Caki2 (cell line): ENCODE measurements at regions not wholly inside any gene's neighbourhood (a gene's known extent, or its start where the extent isn't known, plus 50 kb on each side); places are given as distances from the start of the nearest gene placed in this dataset.
"Not testable (repeated sequence)": the region's sequence is repeated elsewhere in the genome, so short reads cannot be mapped to it uniquely, and the experiment has no call there.

ENCODE experiments used
- DNase-seq: peaks from one replicate; pipeline ENCODE4 v3.0.0-alpha.2; 2015; ENCODE audit warnings: low read depth
- in situ Hi-C: cut with HindIII; loops from 2 replicates; pipeline ENCODE4 v1.10.0; 2016; ENCODE audit warnings: low sequenced_read_pairs, low pct_unique_long_range_greater_than_20kb, mixed read lengths

GRCh38 chr21:28336314-28336713, 656.4 kb downstream of the LTN1 start:
- in situ Hi-C loops: no loop called here
- DNase-seq: peak; percentile 39

GRCh38 chr21:28334407-28334806, 658.3 kb downstream of the LTN1 start:
- peak; percentile 63 for DNase-seq
- in situ Hi-C loops: no loop called here

GRCh38 chr21:28333578-28334075, 659.0 kb downstream of the LTN1 start:
- DNase-seq: peak; percentile 36
- in situ Hi-C loops: no loop called here

GRCh38 chr21:28332796-28333195, 659.9 kb downstream of the LTN1 start:
- DNase-seq: no peak
- in situ Hi-C loops: no loop called here

- no peak for DNase-seq
- in situ Hi-C loops: no loop called here
These were observed 667.1 kb downstream of the LTN1 start for GRCh38 chr21:28325618-28326017.

- in situ Hi-C loops: no loop called here
- DNase-seq: no peak
These were observed 668.0 kb downstream of the LTN1 start for GRCh38 chr21:28324690-28325089.

GRCh38 chr21:28317177-28317950, 675.3 kb downstream of the LTN1 start:
- no peak for DNase-seq
- in situ Hi-C loops: no loop called here

- no peak for DNase-seq
- in situ Hi-C loops: no loop called here
These were observed 681.1 kb downstream of the LTN1 start for GRCh38 chr21:28311411-28312190.

GRCh38 chr21:28310711-28311110, 682.0 kb downstream of the LTN1 start:
- DNase-seq: no peak
- in situ Hi-C loops: no loop called here

- DNase-seq: no peak
- in situ Hi-C loops: no loop called here
These were observed 682.4 kb downstream of the LTN1 start for GRCh38 chr21:28310171-28310685.

GRCh38 chr21:28309596-28309995, 683.1 kb downstream of the LTN1 start:
- peak; percentile 2 for DNase-seq
- in situ Hi-C loops: no loop called here

- DNase-seq: no peak
- in situ Hi-C loops: no loop called here
These were observed 684.2 kb downstream of the LTN1 start for GRCh38 chr21:28308516-28308915.

GRCh38 chr21:28299946-28300345, 692.7 kb downstream of the LTN1 start:
- in situ Hi-C loops: no loop called here
- no peak for DNase-seq

- in situ Hi-C loops: no loop called here
- DNase-seq: no peak
These were observed 694.4 kb downstream of the LTN1 start for GRCh38 chr21:28298251-28298672.

GRCh38 chr21:28294051-28294450, 698.6 kb downstream of the LTN1 start:
- no peak for DNase-seq
- in situ Hi-C loops: no loop called here

- peak; percentile 80 for DNase-seq
- in situ Hi-C loops: no loop called here
These were observed 708.8 kb downstream of the LTN1 start for GRCh38 chr21:28283641-28284490.

- no peak for DNase-seq
- in situ Hi-C loops: no loop called here
These were observed 709.8 kb downstream of the LTN1 start for GRCh38 chr21:28282833-28283232.

GRCh38 chr21:28281357-28281756, 711.3 kb downstream of the LTN1 start:
- DNase-seq, in situ Hi-C loops: not testable (repeated sequence)
